ENCODE measurements at regions not wholly inside any gene's neighbourhood (a gene's known extent, or its start where the extent isn't known, plus 50 kb on each side); places are given as distances from the start of the nearest gene placed in this dataset.
"Not testable (repeated sequence)": the region's sequence is repeated elsewhere in the genome, so short reads cannot be mapped to it uniquely, and the experiment has no call there.

DNA sequence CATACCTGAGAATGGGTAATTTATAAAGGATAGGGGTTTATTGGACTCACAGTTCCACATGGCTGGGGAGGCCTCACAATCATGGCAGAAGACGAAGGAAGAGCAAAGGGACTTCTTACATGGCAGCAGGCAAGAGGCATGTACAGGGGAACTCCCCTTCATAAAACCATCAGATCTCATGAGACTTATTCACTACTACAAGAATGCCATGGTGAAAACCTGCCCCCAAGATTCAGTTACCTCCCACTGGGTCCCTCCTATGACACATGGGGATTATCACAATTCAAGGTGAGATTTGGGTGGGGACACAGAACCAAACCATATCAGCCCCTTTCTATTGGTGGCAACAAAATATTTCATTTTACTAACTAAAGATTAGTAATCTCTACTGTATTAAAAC is 204.1 kb upstream of the PLGLB2 start:
- H3K27ac Mint-ChIP-seq; H3K9me3 Mint-ChIP-seq (ENCODE audit: insufficient read depth); POLR2A ChIA-PET; H3K4me3 Mint-ChIP-seq; ATAC-seq; H3K36me3 Mint-ChIP-seq (ENCODE audit: low read depth); CTCF ChIA-PET; H3K27me3 Mint-ChIP-seq (ENCODE audit: low read depth); DNase-seq: not testable (repeated sequence)
- peaks cover 11% of the 10 kb centered on the region for H3K4me1 Mint-ChIP-seq (ENCODE audit: low read depth)

DNA sequence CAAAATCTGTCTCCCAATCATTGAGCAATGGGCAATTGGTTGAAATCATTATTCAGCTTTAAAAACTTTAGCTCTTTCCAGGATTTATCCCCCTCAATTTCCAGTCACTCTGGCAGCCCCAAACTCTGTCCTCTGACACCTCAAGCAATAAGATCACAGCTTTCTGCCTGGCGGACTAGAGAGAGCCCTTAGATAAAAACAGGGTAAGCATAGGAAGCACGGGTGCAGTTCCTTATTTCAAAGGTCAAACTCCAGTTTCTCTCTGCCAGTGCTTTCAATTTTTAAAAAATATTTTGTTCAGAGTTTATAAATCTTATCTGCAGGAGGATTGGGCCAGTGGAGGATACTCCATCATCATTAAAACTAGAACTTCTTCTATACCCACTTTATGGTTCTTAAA is 200.8 kb upstream of the PLGLB2 start:
- DNase-seq; H3K27ac Mint-ChIP-seq; H3K27me3 Mint-ChIP-seq (ENCODE audit: low read depth); H3K36me3 Mint-ChIP-seq (ENCODE audit: low read depth); H3K4me3 Mint-ChIP-seq; CTCF ChIA-PET; POLR2A ChIA-PET; ATAC-seq; H3K9me3 Mint-ChIP-seq (ENCODE audit: insufficient read depth): not testable (repeated sequence)
- peaks cover 10% of the 10 kb centered on the region for H3K4me1 Mint-ChIP-seq (ENCODE audit: low read depth)

DNA sequence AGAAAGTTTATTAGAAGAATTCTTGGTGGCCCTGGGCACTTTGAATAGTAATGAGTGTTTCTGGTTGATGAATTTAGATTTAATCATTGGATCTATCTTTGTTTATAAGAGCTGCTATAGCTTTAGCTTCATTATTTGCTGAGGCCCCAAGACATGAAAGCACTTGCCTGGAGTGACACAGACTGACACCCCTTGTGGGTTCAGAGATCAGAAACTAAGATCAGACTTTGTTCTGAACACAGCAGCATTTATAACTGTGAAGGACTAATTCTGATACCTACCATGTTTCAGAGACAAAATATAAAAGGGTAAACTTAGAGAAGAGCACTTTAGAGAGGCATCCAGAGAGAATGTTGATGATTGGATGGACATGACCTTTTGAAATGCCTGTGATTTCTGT is 199.9 kb upstream of the PLGLB2 start:
- POLR2A ChIA-PET; H3K36me3 Mint-ChIP-seq (ENCODE audit: low read depth); DNase-seq; H3K4me3 Mint-ChIP-seq; H3K9me3 Mint-ChIP-seq (ENCODE audit: insufficient read depth); CTCF ChIA-PET; H3K27ac Mint-ChIP-seq; H3K27me3 Mint-ChIP-seq (ENCODE audit: low read depth); H3K4me1 Mint-ChIP-seq (ENCODE audit: low read depth): not testable (repeated sequence)
- peak; percentile 72 for ATAC-seq

DNA sequence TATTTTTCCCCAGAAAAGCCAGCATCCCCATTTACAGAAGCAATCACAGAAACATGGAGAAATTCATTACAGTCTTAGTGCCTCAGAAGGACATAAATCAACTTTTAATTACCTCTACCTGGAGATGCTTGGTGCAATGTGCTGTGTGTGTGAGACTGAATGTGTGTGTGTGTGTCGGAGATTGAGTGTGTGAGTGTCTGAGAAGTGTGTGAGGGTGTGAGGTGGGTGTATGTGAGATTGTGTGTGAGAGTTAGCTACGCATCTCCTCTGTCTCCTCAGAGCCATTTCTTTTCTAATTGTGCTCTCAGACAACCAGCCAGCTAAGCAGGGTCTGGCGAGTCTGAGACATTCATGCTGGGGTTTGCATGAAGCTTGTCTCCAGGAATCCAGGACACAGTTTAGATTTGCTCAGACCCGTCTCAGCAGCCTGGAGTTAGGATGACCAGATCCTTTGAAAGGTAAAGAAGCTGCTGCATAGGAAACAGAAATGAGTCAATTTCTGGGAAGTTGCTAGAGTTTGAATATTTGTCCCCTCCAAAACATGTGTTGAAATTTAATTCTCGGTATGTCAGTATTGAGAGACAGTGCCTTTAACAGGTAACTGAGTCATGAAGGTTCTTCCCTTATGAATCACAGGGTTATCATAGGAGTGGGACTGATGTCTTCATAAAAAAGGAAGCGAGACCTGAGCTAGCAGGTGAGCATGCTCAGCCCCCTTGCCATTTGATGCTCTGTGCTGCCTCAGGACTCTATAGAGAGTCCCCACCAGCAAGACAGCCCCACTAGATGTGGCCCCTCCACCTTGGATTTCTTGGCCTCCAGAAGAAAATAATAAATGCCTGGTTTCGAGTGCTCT is 199.0 kb upstream of the PLGLB2 start:
- H3K4me3 Mint-ChIP-seq; CTCF ChIA-PET; H3K36me3 Mint-ChIP-seq (ENCODE audit: low read depth); POLR2A ChIA-PET; DNase-seq; H3K9me3 Mint-ChIP-seq (ENCODE audit: insufficient read depth); H3K4me1 Mint-ChIP-seq (ENCODE audit: low read depth); H3K27me3 Mint-ChIP-seq (ENCODE audit: low read depth): not testable (repeated sequence)
- ATAC-seq = peak; percentile 35
- H3K27ac Mint-ChIP-seq = peak overlapping the region; percentile 85

DNA sequence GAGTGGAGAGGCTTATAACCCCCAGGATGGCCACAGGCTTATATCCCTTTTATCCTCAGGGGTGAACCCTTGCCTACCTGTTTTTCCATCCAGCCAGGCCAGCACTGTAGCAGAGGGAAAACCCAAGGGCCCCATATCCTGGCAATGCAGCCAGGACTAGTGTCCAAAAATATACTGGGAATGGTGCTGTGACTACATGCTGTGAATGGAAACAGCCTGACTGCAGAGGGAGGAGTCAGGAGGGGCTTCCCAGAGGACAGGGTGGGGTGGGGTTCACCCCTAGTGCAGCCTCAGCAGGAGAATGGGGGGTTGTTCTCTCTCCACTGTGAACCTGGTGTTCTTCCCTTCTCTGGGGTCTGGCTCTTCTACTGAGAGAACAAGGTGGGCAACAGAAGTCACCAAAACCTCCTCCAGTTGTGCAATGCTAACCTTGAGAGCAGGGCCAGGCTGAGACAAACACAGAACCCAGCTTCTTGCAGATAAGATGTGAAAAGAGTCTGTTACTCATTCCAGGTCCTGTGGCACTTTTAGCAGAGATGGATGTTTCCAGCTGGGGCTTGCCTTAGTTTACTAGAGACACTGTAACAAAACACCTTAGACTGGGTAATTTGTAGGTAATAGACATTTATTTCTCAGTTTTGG is 198.2 kb upstream of the PLGLB2 start:
- DNase-seq; POLR2A ChIA-PET; H3K9me3 Mint-ChIP-seq (ENCODE audit: insufficient read depth); CTCF ChIA-PET; H3K27me3 Mint-ChIP-seq (ENCODE audit: low read depth); H3K4me1 Mint-ChIP-seq (ENCODE audit: low read depth); H3K4me3 Mint-ChIP-seq; ATAC-seq; H3K36me3 Mint-ChIP-seq (ENCODE audit: low read depth): not testable (repeated sequence)
- peak overlapping the region; percentile 57 for H3K27ac Mint-ChIP-seq

DNA sequence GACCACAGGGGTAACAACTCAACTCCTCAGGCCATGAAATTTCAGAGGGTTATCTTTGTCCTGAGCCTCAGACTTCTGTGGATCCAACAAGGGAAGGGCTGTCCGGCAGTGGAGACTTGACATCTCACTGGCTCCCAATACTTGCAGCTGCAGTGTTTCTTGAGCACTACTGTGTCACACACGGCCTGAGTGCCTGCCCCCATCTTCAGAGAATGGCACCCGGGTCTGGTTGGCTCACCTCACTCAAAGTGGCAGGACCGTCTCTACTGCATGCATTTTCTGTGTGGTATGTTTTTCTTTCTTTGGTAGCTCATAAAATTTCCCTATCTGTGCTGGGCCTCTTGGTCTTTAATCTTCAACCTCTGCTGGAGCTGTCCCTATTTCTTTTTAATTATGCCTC is 193.2 kb upstream of the PLGLB2 start:
- DNase-seq; H3K4me3 Mint-ChIP-seq; ATAC-seq; POLR2A ChIA-PET; H3K36me3 Mint-ChIP-seq (ENCODE audit: low read depth); H3K9me3 Mint-ChIP-seq (ENCODE audit: insufficient read depth); H3K4me1 Mint-ChIP-seq (ENCODE audit: low read depth); H3K27ac Mint-ChIP-seq; CTCF ChIA-PET; H3K27me3 Mint-ChIP-seq (ENCODE audit: low read depth): not testable (repeated sequence)

DNA sequence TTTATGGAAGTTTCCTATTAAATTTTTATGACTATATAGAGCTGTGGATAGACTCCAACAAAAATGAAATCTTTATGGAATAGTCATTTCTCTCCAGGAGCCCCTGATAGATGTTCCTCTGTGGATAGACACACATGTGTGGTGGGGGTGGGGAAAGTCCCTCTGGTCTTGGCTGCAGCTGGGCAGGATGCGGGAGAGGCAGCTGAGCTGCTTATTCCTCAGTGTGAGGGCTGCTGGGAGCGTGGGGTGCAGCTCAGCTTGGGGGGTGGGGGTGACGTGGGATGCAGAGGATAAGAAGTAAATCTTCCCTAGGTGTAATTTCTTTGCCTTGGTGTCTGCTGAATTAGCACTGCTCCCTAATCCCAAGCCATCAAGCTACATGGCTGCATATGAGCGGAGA is 192.8 kb upstream of the PLGLB2 start:
- CTCF ChIA-PET; H3K27me3 Mint-ChIP-seq (ENCODE audit: low read depth); H3K36me3 Mint-ChIP-seq (ENCODE audit: low read depth); H3K27ac Mint-ChIP-seq; H3K4me3 Mint-ChIP-seq; POLR2A ChIA-PET; H3K9me3 Mint-ChIP-seq (ENCODE audit: insufficient read depth); ATAC-seq; H3K4me1 Mint-ChIP-seq (ENCODE audit: low read depth); DNase-seq: not testable (repeated sequence)

DNA sequence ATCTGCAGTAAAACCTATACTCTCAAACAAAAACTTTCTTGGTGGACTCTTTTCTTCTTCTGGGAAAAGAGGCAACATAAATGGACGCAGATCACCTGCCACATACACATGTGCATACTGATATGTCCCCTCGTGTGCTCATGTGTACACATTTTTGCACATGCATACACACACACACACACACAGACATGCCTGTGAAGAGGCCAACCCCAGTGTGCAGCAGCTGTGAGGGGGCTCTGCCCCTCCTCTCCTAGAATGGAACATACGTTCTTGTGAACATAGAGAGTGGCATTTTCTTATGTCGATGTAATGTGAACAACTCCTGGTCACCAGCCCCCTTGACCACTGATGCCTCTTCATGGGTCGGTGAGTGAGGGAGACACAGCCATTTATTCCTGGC is 188.9 kb upstream of the PLGLB2 start:
- POLR2A ChIA-PET; ATAC-seq; H3K4me3 Mint-ChIP-seq; H3K36me3 Mint-ChIP-seq (ENCODE audit: low read depth); H3K27ac Mint-ChIP-seq; H3K4me1 Mint-ChIP-seq (ENCODE audit: low read depth); DNase-seq; H3K27me3 Mint-ChIP-seq (ENCODE audit: low read depth); H3K9me3 Mint-ChIP-seq (ENCODE audit: insufficient read depth); CTCF ChIA-PET: not testable (repeated sequence)

DNA sequence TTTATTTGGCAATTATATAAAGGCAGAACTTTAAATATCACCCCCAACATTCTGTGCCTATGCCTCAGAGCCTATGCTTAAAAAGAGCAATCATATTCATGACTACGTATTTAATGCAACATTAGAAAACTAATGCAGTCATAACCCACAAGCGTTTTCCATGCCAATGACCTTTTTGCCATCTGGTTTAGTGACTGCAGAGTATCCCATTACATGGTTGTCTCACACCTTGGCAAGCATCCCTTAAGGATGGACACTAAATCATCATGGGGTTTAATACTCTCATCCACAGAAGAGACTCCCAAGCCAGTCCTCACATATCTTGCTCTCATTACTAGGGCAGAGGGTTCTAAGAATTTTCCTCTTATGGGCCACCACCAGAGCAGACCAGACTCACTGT is 188.2 kb upstream of the PLGLB2 start:
- not testable (repeated sequence) for DNase-seq; H3K36me3 Mint-ChIP-seq (ENCODE audit: low read depth)

DNA sequence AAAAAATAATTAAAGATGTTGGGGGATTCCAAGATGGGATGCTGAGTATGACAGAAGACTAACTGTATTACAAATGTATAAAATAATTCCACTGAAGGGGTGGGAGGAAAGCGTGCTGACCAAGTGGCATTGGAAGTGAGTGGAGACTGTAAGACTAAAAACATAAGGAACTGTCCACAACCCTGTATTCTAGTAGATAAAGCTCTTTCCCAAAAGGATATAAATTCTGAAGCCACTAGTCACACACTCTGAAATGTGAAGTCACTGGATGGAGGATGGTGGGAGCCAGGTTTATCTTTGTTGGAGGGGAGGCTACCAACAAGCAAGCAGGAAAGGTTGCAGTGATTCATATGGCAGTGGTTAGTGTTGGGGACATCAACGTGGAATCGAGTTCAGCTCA is 182.8 kb upstream of the PLGLB2 start:
- H3K36me3 Mint-ChIP-seq (ENCODE audit: low read depth); ATAC-seq; CTCF ChIA-PET; H3K9me3 Mint-ChIP-seq (ENCODE audit: insufficient read depth); DNase-seq; H3K4me3 Mint-ChIP-seq; POLR2A ChIA-PET; H3K27ac Mint-ChIP-seq; H3K27me3 Mint-ChIP-seq (ENCODE audit: low read depth): not testable (repeated sequence)
- H3K4me1 Mint-ChIP-seq (ENCODE audit: low read depth) = peaks cover 11% of the 10 kb centered on the region

More for the DNA sequence above, 188.2 kb upstream of the PLGLB2 start:
- ATAC-seq; POLR2A ChIA-PET; CTCF ChIA-PET; H3K4me3 Mint-ChIP-seq; H3K9me3 Mint-ChIP-seq (ENCODE audit: insufficient read depth); H3K27ac Mint-ChIP-seq; H3K4me1 Mint-ChIP-seq (ENCODE audit: low read depth); H3K27me3 Mint-ChIP-seq (ENCODE audit: low read depth): not testable (repeated sequence)

DNA sequence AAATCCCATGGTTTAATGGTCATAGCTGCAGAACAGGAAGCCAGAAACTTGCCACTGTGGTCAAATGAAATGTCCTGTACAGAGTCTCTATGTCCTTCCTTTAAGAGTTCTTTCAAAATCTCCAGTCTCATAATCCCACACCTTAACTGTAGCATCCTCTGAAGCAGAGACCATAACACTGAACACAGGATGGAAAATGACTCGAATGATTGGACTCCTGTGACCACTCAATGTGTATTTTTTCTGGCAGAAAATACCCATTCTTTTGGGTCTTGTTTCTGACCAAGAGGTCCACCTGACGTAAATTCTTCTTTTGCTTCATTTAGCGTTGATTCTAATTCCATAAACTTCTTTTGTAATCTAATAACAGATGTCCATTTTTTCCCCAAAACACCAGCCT is 181.4 kb upstream of the PLGLB2 start:
- H3K9me3 Mint-ChIP-seq (ENCODE audit: insufficient read depth); ATAC-seq; DNase-seq; H3K4me3 Mint-ChIP-seq; H3K27ac Mint-ChIP-seq; H3K36me3 Mint-ChIP-seq (ENCODE audit: low read depth); CTCF ChIA-PET; POLR2A ChIA-PET; H3K27me3 Mint-ChIP-seq (ENCODE audit: low read depth): not testable (repeated sequence)
- peaks cover 12% of the 10 kb centered on the region for H3K4me1 Mint-ChIP-seq (ENCODE audit: low read depth)

DNA sequence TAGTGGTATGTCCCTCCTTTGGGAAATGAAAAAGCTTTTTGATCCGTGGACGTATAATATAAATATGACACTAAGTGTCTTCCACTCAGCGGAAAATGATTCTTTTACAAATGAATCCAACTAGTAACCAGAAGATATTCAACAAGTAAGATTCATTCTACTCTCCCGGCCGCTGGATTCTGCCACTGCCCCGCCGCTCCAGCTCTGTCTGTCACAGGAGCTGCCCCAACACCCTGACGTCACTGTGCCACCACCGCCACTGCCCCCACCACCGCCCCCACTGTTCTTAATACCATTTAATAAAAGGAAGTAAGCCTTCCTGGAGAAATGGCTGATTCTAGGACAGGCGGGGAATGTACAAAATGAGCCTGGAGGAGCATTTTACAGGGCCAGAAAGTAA is 180.8 kb upstream of the PLGLB2 start:
- H3K4me1 Mint-ChIP-seq (ENCODE audit: low read depth) = peaks cover 12% of the 10 kb centered on the region
- not testable (repeated sequence) for H3K27ac Mint-ChIP-seq

DNA sequence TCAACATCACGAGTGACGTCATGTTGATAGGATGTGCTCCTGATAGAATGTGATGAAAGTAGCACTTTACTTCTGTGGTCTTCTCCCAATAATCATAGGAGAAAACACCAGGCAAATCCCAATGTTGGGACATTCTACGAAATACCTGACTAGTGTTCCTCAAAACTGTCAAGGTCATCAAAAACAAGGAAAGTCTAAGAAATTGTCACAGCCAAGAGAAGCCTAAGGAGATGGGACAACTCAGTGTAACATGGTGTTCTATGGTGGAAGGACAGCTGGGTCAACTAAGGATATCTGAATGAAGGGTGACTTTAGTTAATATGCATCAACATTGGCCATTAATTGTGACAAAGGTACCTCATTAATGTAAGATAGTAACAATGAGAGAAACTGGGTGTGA is 180.0 kb upstream of the PLGLB2 start:
- peaks cover 12% of the 10 kb centered on the region for H3K4me1 Mint-ChIP-seq (ENCODE audit: low read depth)
- CTCF ChIA-PET; H3K9me3 Mint-ChIP-seq (ENCODE audit: insufficient read depth); H3K27me3 Mint-ChIP-seq (ENCODE audit: low read depth); ATAC-seq; H3K36me3 Mint-ChIP-seq (ENCODE audit: low read depth); POLR2A ChIA-PET; H3K27ac Mint-ChIP-seq; DNase-seq; H3K4me3 Mint-ChIP-seq: not testable (repeated sequence)

More for the DNA sequence above, 180.8 kb upstream of the PLGLB2 start:
- H3K4me3 Mint-ChIP-seq; ATAC-seq; CTCF ChIA-PET; H3K9me3 Mint-ChIP-seq (ENCODE audit: insufficient read depth); H3K36me3 Mint-ChIP-seq (ENCODE audit: low read depth); H3K27me3 Mint-ChIP-seq (ENCODE audit: low read depth); POLR2A ChIA-PET; DNase-seq: not testable (repeated sequence)
